GM12878 (cell line): ENCODE measurements at regions not wholly inside any gene's neighbourhood (a gene's known extent, or its start where the extent isn't known, plus 50 kb on each side); places are given as distances from the start of the nearest gene placed in this dataset.

Experiments
- ATAC-seq: fragments of 200-7000 bp; cut with Tn5 transposase; 3 replicates; pipeline ENCODE4 v1.9.1; 2020; ENCODE audit warnings: mild to moderate bottlenecking, moderate library complexity
- BruUV-seq: library from RNA; stranded (reverse); fragments of 400-500 nt; replicated peaks from 2 replicates; lab custom pipeline; 2021; lab: Mats Ljungman, UMichigan
- CTCF ChIA-PET: fragments of 300-600 bp; sonication (Branson Sonifier 250); formaldehyde crosslinking; extraction: SDS; loops from one replicate; lab custom pipeline; 2021; ENCODE audit warnings: inconsistent platforms; lab: Yijun Ruan, JAX
- POLR2A ChIA-PET: fragments of 350-600 bp; formaldehyde crosslinking; extraction: SDS; loops from one replicate; lab custom pipeline; 2021; ENCODE audit warnings: inconsistent platforms; lab: Charles Lee
- RAD21 ChIA-PET: fragments of 300-600 bp; sonication (Branson Sonifier 250); formaldehyde crosslinking; loops from one replicate; lab custom pipeline; 2023; ENCODE audit warnings: antibody characterized with exemption; ENCODE audit not compliant: unreplicated experiment; lab: Charles Lee
- SMC1A ChIA-PET: fragments of 300-600 bp; sonication (Branson Sonifier 250); formaldehyde crosslinking; loops from one replicate; lab custom pipeline; 2023; ENCODE audit not compliant: unreplicated experiment, uncharacterized antibody; lab: Charles Lee
- DNase-seq: peaks from one replicate; pipeline ENCODE4 v3.0.0-alpha.2; 2011; ENCODE audit warnings: low read depth, low spot score
- FAIRE-seq: peaks from 3 replicates; lab custom pipeline; 2011; peaks lifted over from hg19 to GRCh38; lab: Jason Lieb, UNC
- H2AFZ ChIP-seq: 2 replicates; pipeline ENCODE4 v1.6.0; 2011; ENCODE audit warnings: low read depth, low read length, control low read depth; ENCODE audit not compliant: control insufficient read depth
- H3K27ac ChIP-seq: 2 replicates; pipeline ENCODE4 v1.5.1; 2011; ENCODE audit warnings: control low read depth; ENCODE audit not compliant: control insufficient read depth, insufficient read depth
- H3K27me3 ChIP-seq, 2 experiments: replicated peaks in 1 of 2; 2 replicates each; pipeline versions ENCODE4 v1.6.0 to v1.6.1; 2011; ENCODE audit warnings: low read length in 1 of 2; ENCODE audit not compliant: control insufficient read depth in 2 of 2, insufficient read depth in 2 of 2
- H3K36me3 ChIP-seq, 2 experiments: 2 replicates each; pipeline ENCODE4 v1.5.1; 2011; ENCODE audit warnings: low read length in 1 of 2; ENCODE audit not compliant: control insufficient read depth in 2 of 2, insufficient read depth in 2 of 2
- H3K4me1 ChIP-seq: 2 replicates; pipeline ENCODE4 v1.6.1; 2011; ENCODE audit warnings: mild to moderate bottlenecking, low read length, moderate library complexity, mixed read lengths; ENCODE audit not compliant: control insufficient read depth, insufficient read depth
- H3K4me2 ChIP-seq: 2 replicates; pipeline ENCODE4 v1.6.0; 2011; ENCODE audit warnings: control low read depth; ENCODE audit not compliant: control insufficient read depth, insufficient read depth
- H3K4me3 ChIP-seq: fragments of 200-600 bp; sonication (generic); 2 replicates; pipeline ENCODE4 v1.5.1; 2016
- H3K79me2 ChIP-seq: 2 replicates; pipeline ENCODE4 v1.6.0; 2011; ENCODE audit warnings: low read length; ENCODE audit not compliant: control insufficient read depth, insufficient read depth
- H3K9ac ChIP-seq: 2 replicates; pipeline ENCODE4 v1.8.0; 2011; ENCODE audit warnings: low read length, control low read depth, mixed read lengths; ENCODE audit not compliant: control insufficient read depth, insufficient read depth
- H3K9me3 ChIP-seq: replicated peaks from 3 replicates; pipeline ENCODE4 v1.5.1; 2011; ENCODE audit warnings: mild to moderate bottlenecking, low read length; ENCODE audit not compliant: control insufficient read depth, insufficient read depth
- H4K20me1 ChIP-seq: 2 replicates; pipeline ENCODE4 v1.6.0; 2011; ENCODE audit not compliant: control insufficient read depth, insufficient read depth
- IKZF2 ChIP-seq, 2 experiments: fragments of 450-650 bp; IDR thresholded peaks; 2 replicates each; pipeline ENCODE4 v1.6.1; 2017; ENCODE audit warnings: mild to moderate bottlenecking in 2 of 2, moderate library complexity in 2 of 2
- STAT1 ChIP-seq: fragments of 450-650 bp; conservative IDR thresholded peaks from 2 replicates; pipeline ENCODE4 v1.6.1; 2014; ENCODE audit warnings: antibody characterized with exemption, mild to moderate bottlenecking
- ZSCAN29 ChIP-seq: fragments of 450-650 bp; IDR thresholded peaks from 2 replicates; pipeline ENCODE4 v1.6.1; 2017; ENCODE audit warnings: mild to moderate bottlenecking, moderate library complexity
- WGBS: methylation state at CpG from one replicate; pipeline ENCODE4 v1.1.6; 2016; ENCODE audit warnings: low lambda C conversion rate; ENCODE audit not compliant: insufficient replicate concordance, insufficient coverage; ENCODE audit errors: missing lambda C conversion rate; 5-methylcytosine and 5-hydroxymethylcytosine counted together
- in situ Hi-C: fragments of 300-500 bp; cut with MboI; formaldehyde crosslinking; loops from 9 replicates; pipeline ENCODE4 v1.14.3; 2018; ENCODE audit warnings: mixed read lengths
- intact Hi-C: fragments of 100-400 bp; cut with micrococcal nuclease; formaldehyde crosslinking; loops from one replicate; pipeline ENCODE4 v1.14.2; 2022; ENCODE audit not compliant: unreplicated experiment
- TF ChIP-seq, protein P1 (sequence below): fragments of 450-650 bp; IDR thresholded peaks from 2 replicates; pipeline ENCODE4 v1.6.1; 2016; ENCODE audit warnings: mild to moderate bottlenecking, moderate library complexity, borderline replicate concordance

DNA sequence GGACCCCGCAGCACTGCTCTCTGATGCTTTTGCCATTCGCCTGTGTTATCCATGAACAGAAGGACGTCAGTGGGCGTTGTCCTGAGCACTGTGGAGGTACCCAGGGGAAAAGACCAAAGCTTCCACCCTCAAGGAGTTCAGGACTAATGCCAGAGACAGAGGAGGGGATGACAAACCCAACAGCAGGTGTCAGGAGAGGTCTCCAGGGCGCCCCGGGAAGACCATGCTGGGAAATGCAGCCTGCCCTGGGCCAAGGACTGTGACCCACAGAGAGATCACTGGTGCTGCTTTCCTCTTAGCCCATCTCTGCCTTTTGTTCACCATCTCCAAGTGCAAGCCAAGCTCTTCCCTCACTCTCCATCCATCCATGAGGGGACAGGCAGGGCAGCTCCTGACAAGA, 166.8 kb upstream of the PFKP start:
- no peaks in the 10 kb centered on the region for H4K20me1 ChIP-seq
- ChIA-PET POLR2A (no interaction called here), SMC1A (interaction anchor here (0.8 kb wide), 1 partner anchor 11 kb away, joined by 3 read pairs; no protein-coding TSS in a partner anchor)
- H3K36me3 ChIP-seq, result no peaks in the 10 kb centered on the region
- H3K27me3 ChIP-seq, result peaks cover 0 to 2% of the 10 kb centered on the region in 2 experiments; a peak in 2 of 4 replicates
- FAIRE-seq (no peak), ATAC-seq (no peak)
- intact Hi-C loops (no loop called here), in situ Hi-C loops (no loop called here)
- 4% methylated on average over 6 of the region's 6 CpGs for WGBS
- no peak overlapping the region for H3K4me3 ChIP-seq
- no peak for TF ChIP-seq ZSCAN29
- no peak for TF ChIP-seq STAT1
- no peak for TF ChIP-seq IKZF2 (IDR thresholded peaks at IDR 0.05)
- TF ChIP-seq, protein P1, sequence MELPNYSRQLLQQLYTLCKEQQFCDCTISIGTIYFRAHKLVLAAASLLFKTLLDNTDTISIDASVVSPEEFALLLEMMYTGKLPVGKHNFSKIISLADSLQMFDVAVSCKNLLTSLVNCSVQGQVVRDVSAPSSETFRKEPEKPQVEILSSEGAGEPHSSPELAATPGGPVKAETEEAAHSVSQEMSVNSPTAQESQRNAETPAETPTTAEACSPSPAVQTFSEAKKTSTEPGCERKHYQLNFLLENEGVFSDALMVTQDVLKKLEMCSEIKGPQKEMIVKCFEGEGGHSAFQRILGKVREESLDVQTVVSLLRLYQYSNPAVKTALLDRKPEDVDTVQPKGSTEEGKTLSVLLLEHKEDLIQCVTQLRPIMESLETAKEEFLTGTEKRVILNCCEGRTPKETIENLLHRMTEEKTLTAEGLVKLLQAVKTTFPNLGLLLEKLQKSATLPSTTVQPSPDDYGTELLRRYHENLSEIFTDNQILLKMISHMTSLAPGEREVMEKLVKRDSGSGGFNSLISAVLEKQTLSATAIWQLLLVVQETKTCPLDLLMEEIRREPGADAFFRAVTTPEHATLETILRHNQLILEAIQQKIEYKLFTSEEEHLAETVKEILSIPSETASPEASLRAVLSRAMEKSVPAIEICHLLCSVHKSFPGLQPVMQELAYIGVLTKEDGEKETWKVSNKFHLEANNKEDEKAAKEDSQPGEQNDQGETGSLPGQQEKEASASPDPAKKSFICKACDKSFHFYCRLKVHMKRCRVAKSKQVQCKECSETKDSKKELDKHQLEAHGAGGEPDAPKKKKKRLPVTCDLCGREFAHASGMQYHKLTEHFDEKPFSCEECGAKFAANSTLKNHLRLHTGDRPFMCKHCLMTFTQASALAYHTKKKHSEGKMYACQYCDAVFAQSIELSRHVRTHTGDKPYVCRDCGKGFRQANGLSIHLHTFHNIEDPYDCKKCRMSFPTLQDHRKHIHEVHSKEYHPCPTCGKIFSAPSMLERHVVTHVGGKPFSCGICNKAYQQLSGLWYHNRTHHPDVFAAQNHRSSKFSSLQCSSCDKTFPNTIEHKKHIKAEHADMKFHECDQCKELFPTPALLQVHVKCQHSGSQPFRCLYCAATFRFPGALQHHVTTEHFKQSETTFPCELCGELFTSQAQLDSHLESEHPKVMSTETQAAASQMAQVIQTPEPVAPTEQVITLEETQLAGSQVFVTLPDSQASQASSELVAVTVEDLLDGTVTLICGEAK, result no peak
- TF ChIP-seq, all 136 proteins: peak for 0
- CTCF ChIA-PET, result interaction anchor here (1.9 kb wide), 1 partner anchor 143 kb away, joined by 4 read pairs; no protein-coding TSS in a partner anchor
- Histone ChIP-seq H3K9ac (no peak overlapping the region), H3K27ac (no peak overlapping the region), H3K9me3 (no peaks in the 10 kb centered on the region), H3K4me1 (no peaks in the 10 kb centered on the region), H3K79me2 (no peaks in the 10 kb centered on the region), H2AFZ (no peak overlapping the region), H3K4me2 (no peak overlapping the region)
- DNase-seq, result no peak
- RAD21 ChIA-PET, result no interaction called here
- BruUV-seq, result no TSS peak
